Activated CD8-positive, alpha-beta memory T cell treated with anti-CD3 and anti-CD28 coated beads for 36 hours (primary cell): ENCODE measurements at regions not wholly inside any gene's neighbourhood (a gene's known extent, or its start where the extent isn't known, plus 50 kb on each side); places are given as distances from the start of the nearest gene placed in this dataset.
"Not testable (repeated sequence)": the region's sequence is repeated elsewhere in the genome, so short reads cannot be mapped to it uniquely, and the experiment has no call there.

ENCODE experiments used
- CTCF ChIA-PET: fragments of 350-600 bp; sonication (Branson Sonifier 250); formaldehyde crosslinking; loops from one replicate; lab custom pipeline; 2021; ENCODE audit warnings: antibody characterized with exemption; lab: Charles Lee
- POLR2A ChIA-PET: fragments of 350-600 bp; sonication (Branson Sonifier 250); formaldehyde crosslinking; loops from one replicate; lab custom pipeline; 2021; ENCODE audit warnings: antibody characterized with exemption; lab: Charles Lee

DNA sequence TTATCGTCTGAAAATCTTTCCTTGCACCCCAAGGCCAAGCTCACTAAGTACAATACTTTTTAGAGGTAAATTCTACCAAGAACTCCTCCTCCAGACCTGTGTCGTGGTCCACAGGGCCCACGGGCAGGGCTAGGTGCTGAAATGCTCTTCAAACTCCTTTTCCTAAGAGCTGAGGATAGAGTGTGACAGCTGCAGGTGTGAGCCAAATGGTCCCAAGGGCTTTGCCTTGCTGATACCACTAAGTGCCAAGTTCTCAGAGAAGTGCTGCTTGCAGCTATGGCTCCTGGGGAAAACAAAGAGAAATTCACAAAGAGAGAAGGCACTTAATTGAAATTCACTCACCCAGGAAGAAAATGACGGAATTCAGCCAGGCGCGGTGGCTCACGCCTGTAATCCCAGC lies 868.9 kb upstream of the AUTS2 start:
- POLR2A ChIA-PET, result no interaction called here
- CTCF ChIA-PET, result no interaction called here

DNA sequence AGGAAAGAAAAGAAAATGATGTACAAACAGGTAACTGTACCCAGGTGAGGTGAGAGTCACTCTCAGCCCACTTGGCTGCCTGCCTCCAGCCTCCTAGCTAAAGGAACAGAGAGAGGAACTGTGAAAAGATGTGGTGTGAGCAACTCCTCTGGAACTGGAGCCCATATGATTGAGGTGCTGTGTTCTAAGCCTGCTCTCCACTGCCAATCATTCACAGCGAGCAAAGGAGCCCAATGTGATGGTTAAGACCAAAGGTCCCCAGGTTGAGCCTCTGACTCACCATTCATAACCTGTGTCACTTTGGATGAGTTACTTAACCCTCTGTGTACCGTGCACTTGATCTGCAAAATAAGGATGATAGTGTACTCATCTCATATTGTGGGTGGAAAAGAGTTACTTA lies 868.1 kb upstream of the AUTS2 start:
- POLR2A ChIA-PET, result interaction anchor here (0.6 kb wide), 1 partner anchor 621 kb away, joined by 3 read pairs; no protein-coding TSS in a partner anchor
- CTCF ChIA-PET, result no interaction called here

DNA sequence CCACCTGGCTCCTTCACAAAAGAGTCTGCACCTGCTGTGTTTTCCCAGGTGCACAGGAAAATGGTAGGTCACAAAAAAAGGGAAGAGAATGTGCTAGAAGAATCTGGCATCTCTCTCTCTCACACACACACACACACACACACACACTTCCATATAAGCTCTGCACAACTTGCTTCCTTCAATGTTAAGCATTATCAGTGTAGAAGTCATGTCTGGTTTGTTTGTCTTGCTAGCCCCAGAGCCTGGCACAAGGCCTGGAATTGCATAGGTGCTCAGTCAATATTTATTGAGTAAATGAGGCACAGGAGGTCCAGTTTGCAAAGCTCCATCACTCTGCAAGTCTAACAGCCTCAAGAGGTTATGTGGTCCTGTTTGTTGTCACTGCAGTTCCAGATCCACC lies 867.3 kb upstream of the AUTS2 start:
- ChIA-PET CTCF (no interaction called here), POLR2A (no interaction called here)

DNA sequence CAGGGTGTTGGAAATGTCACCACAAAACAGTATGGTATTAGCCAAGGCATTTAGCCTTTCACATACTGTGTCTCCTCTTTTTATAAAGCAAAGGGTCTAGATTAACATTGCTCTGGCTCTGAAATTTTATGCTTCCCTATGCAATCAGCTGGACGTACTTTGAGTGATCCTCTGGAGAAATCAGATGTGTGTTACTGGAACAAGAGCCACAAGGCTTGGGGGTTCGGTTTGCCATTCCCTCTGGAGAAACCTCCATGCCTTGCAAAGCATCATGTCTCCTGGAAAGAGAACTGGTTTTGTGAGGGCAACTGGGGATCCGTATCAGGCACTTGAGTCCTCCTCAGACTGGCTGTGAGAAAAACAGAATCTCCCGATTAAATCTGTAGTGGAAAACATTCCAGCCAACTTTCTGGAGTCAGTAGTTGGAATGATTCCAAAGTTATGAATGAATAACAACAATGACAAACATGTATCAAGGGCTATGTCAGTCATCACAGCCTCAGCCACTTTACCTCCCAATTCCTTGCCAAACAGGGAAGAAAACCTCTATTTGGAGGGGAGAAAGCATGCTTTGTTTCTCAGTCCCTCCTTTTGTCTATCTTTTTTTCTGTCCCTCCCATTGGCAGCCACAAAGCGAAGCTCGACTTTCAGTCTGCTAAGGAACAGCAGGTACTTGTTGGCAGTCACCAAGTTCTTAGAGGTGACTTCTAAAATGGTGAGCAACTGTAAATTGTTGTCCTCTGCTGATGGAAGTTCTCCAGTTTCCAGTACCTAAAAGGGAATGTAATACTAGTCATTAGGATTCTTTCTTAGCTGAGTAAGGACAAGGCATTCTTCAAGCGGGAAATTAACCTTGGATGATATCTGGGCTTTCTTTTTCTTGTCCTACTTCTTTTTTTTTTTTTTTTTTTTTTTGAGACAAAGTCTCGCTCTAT lies 864.8 kb upstream of the AUTS2 start:
- ChIA-PET POLR2A (no interaction called here), CTCF (no interaction called here)

DNA sequence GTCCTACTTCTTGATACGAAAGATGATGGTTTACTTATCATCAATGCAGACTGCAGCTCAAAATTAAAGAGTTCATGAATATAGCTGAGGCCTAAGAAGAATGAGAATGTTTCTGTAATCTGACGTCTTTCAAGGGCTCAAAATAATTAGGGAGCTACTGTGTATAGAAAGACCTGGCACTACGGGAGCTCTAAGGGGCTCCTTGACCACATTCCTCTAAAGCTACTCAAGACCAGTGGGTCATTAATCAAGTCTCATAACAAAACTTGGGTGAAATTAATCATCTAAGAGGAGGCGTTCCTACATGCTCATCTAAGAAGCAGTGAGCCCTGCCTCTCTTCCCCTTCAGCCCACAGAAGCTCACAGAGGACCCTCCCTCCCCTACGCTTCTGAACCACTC lies 863.8 kb upstream of the AUTS2 start:
- ChIA-PET CTCF (no interaction called here), POLR2A (no interaction called here)

DNA sequence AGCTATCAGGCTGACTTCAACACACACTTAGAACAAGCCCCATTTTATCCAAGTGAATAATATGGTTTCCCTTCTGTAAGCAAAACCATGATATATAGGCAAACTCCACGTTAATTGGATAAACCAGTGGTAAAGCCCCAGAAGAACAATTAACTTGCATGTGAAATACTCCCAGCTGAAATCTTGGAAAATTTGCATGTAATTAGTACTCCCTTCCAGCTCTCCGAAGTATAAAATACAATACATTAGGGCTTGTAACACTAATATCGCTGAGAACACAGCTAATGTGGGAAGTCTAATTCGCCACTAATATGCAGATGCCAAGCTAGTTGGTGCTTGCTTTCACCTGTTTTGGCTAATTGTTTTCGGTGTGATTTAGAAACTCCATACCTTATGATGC lies 859.0 kb upstream of the AUTS2 start:
- CTCF ChIA-PET, result no interaction called here

DNA sequence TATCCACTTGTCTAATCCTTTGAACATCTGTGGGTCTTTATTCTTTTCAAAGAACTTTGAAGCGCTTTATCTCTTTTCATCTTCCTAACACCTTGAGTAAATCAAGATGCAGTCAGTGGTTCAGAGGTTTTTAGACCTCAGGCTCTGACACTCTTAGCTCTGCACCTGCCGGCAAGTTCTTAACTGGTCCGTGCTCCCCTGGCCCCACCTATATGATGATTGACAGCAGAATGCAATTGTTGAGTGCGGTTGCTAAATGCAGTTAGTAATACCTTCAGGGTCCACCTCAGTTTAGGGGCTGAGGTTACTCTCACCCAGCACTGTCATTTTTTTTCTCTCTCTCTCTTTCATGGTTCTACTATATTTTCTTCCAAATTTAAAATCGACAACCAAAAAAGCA lies 854.2 kb upstream of the AUTS2 start:
- ChIA-PET CTCF (interaction anchor here (0.7 kb wide), 1 partner anchor 331 kb away, joined by 3 read pairs; no protein-coding TSS in a partner anchor), POLR2A (no interaction called here)

More for the DNA sequence above, 859.0 kb upstream of the AUTS2 start:
- POLR2A ChIA-PET, result no interaction called here

DNA sequence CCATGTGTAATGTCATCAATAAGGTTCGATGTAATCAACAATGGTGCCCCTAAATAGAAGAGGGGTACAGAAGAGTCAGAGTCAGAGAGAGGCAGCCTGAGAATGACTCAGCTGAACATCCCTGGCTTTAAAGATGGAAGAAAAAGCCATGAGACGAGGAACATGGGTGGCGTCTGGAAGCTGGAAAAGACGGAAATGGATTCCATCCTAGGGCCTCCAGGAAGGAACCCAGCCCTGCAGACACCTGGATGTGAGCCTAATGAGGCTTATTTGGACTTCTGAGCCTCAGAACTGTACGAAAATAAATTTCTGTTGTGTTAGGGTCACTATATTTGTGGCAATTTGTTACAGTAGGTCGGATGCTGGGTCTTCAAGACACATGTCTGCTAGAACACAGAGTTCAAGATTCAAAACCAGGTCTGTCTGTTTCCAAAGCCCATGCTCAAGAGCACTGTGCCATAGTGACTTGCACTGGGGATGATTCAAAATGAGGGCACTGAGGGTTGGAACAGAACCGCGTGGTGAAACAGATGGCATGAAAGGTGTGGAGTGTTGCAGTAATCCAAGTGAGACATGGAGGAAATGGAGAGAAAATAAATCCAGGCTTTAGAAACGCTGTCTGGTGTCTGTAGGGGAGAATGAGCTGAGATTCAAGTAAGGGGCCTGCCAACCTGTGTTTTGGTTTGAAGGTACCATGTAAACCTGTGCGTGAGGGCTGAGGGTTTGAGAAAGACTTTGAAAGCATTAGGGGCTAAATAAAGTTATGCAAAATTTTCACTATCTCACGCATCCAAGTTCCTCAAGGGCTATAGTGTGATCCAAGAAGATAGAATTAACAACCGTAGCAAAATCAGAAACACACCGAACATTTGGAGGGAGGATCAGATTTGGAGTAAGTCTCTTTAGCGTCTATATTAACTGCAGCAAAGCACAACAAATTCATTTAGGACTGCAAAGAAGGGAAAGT lies 849.1 kb upstream of the AUTS2 start:
- POLR2A ChIA-PET, result no interaction called here

DNA sequence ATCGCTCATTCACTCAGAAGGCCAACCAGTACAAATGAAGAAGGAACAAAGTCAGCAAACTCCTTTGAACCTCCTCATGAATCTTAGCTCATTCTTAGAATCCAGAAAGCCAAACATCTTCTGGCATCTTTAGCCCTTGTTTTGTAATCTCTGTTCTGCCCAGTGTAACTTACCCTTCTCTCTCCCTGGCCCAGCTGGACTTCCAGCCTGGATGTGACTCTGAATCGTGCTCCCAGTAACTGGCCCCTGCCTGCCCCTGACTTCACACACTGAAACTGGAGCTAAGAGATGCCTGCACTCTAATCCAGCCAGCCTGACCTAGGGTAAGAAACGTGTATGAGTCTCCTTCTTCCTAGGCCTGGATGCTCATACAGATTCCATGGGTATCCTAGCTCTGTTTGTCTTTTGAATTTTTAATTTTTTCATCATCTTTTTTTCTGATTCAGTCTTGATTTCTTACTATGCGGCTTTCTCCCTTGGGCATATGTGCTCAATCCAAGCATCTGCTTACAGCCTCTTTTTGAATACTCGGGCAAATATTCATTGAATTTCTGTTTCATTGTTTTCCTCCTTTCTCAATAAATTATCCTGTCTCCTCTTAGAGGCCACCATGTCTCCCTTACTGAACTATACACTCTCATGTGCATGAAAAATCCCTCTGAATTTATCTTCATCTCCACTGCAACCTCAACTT lies 845.6 kb upstream of the AUTS2 start:
- ChIA-PET CTCF (no interaction called here), POLR2A (no interaction called here)

More for the DNA sequence above, 849.1 kb upstream of the AUTS2 start:
- CTCF ChIA-PET, result no interaction called here

DNA sequence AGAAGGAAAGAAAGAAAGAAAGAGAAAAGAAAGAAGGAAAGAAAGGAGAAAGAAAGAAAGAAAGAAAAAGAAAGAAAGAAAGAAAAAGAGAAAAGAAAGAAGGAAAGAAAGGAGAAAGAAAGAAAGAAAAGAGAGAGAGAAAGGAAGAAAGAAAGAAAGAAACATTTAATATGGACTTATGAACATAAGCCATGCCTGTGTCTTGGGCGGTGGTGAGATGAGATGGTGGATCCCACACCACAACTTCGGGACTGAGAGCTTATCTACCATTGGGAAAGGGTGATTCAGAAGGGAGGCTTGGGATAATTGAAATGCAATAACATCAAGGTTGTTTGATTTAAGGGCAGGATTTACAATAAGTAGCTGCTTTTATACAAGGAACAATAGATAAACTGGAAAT lies 843.9 kb upstream of the AUTS2 start:
- ChIA-PET CTCF (no interaction called here), POLR2A (no interaction called here)

DNA sequence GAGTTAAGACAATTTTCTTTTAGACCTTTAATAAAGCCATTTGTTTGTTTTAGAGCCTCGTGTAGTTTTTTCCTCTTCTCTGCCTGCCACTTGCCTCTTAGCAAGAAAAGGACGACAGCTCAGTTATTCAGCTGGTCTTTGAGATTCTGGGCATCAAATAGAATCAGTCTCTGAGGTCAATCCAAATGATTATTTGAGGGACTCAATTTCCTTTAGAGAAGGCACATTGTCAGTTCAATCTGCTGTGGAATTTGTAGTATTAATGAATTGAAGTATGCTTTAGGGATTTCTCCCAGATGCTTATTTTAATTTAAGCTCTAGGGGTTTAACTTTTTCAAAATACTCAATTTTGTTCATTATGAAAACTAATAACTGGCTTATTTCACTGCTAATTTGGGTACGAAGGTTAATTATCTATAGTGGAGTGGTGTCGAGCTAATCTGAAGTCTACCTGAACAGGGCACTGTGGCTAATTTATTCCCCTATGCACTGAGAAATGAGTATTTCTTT lies 841.2 kb upstream of the AUTS2 start:
- POLR2A ChIA-PET, result no interaction called here
- CTCF ChIA-PET, result no interaction called here

DNA sequence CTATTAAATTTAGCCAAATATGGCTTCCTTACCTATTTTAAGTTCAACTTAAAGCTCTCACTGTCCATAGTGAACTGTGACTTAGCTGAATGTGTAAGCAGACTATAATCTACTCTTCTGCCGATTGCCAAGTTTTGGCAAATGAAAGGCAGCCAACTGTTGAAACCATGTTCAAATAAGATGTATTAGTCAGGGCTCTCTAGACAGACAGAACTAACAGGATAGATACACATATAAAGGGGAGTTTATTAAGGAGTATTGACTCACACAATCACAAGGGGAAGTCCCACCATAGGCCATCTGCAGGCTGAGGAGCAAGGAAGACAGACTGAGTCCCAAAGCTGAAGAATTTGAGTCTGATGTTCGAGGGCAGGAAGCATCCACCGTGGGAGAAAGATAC lies 837.7 kb upstream of the AUTS2 start:
- CTCF ChIA-PET, result no interaction called here

DNA sequence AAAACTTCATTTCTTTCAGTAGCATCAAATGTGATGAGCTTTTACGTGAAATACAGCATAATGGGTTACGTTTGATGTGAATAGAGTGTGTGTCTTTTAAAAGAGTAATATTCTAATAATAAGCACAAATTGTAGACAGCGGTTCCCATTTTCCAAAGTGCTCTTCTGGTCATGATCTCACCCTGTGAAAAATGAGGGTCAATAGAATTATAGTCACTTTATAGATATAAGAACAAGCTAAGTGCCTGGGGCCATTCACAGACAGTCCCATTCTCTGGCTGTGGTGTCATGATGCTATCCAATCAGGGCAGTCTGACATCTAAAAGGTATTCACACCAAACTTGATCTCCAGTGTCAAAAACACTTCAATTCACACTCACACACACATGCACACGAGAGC lies 830.8 kb upstream of the AUTS2 start:
- ChIA-PET CTCF (no interaction called here), POLR2A (no interaction called here)

More for the DNA sequence above, 837.7 kb upstream of the AUTS2 start:
- POLR2A ChIA-PET, result no interaction called here

DNA sequence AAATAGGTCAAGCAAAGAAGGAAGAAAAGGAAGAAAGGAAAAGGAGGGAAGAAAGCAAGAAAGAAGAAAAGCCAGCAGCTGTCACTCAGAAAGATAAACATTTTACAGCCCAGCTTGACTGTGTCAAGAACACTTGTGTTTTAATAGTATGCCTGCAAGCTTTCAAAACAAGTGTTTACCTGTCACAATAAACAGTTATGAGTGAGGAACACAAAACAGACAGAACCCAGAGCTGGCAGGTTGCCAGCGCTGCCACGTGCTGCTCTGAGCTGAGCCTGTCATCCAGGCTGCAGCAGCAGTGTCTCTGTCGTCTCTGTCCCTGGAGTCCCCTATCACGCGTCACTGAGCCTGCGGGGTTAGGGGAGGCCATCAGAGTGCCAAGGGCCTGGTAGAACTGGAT lies 827.6 kb upstream of the AUTS2 start:
- CTCF ChIA-PET, result no interaction called here
- POLR2A ChIA-PET, result no interaction called here

DNA sequence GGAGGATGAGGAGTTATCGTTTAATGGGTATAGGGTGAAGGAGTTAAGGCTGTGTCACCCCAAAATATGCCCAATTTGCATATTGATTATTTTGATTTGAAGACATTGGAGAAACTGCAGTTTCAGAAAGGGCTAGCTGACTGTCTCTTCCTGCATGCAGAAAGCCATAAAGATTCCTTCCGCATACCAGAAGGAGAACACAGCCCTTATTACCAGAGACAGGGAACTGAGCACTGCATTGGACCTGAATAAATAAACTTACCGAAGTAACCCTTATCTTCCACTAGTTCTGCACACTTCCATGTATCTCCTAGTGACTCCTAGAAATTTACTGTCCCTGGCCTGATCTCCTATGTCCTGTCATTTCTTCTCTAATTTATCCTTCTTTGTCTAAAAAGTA lies 821.9 kb upstream of the AUTS2 start:
- ChIA-PET POLR2A (no interaction called here), CTCF (no interaction called here)

DNA sequence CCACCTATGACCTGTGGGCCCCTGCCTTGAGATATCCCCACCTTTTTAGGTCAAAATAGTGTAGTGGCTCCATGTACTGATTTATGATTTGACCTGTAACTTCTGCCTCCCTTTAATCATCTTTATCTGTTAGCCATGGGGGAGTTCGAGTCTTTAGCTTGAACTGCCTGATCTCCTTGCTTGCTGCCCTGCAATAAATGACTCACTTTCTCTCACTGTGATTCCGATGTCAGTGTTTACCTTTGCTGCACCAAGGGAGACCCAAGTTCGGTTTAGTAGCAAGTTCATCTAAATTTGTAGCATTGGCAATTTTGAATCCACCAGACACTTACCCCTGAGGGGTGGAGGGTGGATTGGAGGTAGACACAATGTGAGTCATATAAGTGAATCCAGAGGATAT lies 814.6 kb upstream of the AUTS2 start:
- ChIA-PET CTCF (no interaction called here), POLR2A (no interaction called here)

DNA sequence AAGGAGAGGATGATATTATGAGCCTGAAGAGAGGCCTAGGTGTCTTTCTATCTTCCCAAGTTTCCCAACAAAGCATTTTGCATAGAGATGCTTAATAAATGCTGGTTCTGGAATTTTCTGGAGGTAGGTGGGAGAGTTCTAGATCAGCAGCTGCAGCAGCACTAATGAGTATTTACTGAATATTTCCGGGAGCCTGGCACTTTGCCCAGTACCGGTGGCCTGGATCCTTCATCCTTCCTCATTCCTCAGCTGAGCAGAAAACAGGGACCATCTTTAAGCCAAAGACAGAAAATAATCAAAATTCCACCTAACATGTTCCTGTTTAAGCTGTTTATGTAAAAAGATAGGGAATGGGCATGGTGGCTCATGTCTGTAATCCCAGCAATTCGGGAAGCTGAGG lies 813.2 kb upstream of the AUTS2 start:
- POLR2A ChIA-PET, result no interaction called here

DNA sequence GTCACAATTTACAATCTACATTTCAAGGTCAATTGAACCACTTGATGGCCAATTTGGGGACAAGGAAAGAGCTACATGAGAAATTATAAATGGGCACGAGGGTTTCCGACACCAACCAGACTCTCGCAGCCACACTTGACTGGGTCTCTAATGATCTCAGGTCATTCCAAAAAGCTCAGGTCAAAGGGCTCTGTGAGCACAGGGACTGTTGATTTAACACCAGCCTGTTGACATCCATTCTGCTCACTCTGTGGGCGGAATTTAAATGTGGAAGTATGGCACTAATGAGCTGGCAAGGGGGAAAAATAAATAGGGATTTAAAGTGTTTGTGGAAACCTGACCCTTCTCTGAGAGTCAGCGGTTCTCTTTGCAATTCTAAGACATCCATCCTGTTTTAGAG lies 810.7 kb upstream of the AUTS2 start:
- ChIA-PET POLR2A (no interaction called here), CTCF (no interaction called here)

More for the DNA sequence above, 813.2 kb upstream of the AUTS2 start:
- CTCF ChIA-PET, result no interaction called here

DNA sequence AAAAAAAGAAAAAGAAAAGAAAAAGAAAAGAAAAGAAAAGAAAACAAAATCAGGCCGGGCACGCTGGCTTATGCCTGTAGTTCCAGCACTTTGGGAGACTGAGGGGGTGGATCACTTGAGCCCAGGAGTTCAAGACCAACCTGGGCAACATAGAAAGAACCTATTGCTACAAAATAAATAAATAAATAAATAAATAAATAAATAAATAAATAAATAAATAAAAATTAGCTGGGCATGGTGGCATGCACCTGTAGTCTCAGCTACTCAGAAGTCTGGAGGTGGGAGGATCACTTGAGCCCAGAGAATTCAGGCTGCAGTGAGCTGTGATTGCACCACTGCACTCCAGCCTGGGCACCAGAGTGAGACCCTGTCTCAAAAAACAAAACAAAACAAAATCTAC lies 809.7 kb upstream of the AUTS2 start:
- POLR2A ChIA-PET, result not testable (repeated sequence)
- CTCF ChIA-PET, result interaction anchor here (0.7 kb wide), 1 partner anchor 709 kb away, joined by 3 read pairs; no protein-coding TSS in a partner anchor
